HG03565 (cell line): ENCODE measurements at regions not wholly inside any gene's neighbourhood (a gene's known extent, or its start where the extent isn't known, plus 50 kb on each side); places are given as distances from the start of the nearest gene placed in this dataset.
"Not testable (repeated sequence)": the region's sequence is repeated elsewhere in the genome, so short reads cannot be mapped to it uniquely, and the experiment has no call there.

ENCODE experiments used
- ATAC-seq: cut with Tn5 transposase; IDR thresholded peaks from one replicate; pipeline ENCODE4 v1.9.1; 2021; ENCODE audit warnings: mild to moderate bottlenecking, moderate library complexity; ENCODE audit not compliant: unreplicated experiment

DNA sequence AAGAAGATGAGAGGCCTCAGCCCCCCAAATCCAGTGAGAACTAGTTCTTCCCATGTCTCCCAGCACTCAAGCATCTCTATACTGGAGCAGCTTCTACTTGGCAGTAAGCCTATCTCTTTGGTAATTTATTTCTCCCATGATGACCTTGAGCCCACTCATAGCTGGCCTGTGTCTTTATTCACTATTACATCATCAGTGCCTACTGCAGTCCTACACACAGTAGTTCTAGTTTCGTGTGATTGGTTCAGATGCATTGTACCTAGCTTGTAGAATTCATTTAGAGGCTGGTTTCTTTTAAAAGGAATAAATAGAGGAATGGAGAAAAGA lies 255.6 kb upstream of the ZFP64 start:
- ATAC-seq, result no peak

DNA sequence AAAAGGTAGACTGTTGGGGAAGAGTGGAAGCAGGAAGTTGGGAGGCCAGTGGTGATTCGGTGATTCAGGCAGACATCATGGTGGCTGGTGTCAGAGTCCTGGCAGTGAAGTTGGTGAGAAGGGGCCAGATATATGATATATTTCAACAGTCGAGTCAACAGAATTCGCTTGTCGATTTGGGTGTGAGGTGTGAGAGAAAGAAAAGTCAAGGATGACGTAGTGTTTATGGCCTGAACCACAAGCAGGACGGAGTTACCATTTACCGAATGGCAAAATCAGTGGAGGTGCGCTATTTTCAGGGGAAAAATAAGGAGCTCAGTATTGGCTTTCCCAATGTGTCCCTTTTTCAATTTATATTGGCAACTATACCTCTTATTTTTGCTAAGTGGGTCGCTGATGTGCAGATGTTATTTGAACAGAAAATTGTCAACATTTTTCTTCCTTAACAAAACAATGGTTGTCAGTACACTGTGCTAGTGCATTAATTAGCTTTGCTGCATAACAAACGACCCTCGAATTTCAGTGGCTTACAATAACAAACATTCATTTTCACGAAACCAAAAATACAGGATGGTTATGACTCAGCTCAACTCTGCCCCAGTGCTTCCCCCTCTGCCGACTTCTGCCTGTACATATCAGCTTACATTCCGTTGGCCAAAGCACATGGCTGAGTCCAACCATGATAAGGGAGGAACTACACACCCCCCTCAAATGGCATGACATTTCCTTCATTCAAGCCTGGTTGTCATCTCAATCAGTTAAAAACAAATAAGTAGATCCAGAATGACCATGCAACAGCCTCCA lies 255.0 kb upstream of the ZFP64 start:
- no peak for ATAC-seq

DNA sequence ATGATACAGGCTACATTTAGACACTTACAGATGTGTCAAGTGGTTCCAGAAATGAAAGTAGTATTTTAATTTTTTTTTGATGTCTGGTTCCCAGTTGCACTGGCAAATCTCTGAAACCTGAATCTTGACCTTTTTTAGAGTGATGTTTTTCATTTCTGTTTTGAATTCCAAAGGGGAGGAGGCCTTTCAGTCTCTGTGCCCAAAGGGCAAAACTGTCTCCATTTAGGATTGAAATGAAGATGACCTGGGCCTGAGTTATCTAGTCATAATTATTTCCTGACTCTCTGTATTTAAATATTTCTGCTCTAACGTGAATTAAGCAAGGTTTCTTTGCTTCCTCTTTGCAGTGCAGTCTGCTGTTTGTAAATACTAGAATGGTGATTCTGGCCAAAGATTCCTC lies 252.9 kb upstream of the ZFP64 start:
- ATAC-seq, result no peak

DNA sequence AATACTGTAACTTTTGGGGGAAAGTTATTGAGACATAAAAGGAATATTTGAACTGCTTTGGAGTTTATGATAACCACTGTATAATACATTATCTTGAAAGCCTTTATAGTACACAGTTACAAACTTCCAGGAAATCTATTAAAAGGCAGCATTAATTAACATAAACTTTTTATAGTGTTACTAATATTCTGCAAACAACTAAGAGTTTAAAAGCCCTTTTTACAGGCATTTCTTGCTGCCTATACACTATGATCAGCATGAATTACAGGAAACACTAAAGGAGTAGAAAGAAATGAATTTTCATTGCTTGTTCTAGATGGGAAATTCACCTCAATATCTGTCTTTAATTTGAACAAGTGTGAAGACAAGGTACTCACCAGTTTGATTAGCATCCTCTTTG lies 252.3 kb upstream of the ZFP64 start:
- ATAC-seq, result no peak

DNA sequence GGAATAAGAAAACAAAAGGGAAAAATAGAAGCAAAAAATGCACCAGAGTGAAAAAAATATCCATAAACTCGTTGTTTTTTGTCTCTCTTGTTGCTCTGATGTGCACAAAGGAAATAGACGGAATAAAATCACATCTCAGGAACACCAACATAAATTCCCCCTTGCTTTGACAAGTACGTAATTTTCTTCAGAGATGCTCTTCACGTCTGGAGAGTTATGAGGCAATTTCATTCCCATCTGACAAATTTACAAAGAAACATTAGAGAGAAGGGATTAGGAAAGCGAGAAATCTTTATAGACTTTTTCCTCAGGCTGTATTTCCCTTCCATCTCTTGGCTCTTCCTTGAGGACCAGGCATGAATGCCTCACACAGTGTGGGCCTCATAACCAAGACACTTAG lies 250.1 kb upstream of the ZFP64 start:
- no peak for ATAC-seq

DNA sequence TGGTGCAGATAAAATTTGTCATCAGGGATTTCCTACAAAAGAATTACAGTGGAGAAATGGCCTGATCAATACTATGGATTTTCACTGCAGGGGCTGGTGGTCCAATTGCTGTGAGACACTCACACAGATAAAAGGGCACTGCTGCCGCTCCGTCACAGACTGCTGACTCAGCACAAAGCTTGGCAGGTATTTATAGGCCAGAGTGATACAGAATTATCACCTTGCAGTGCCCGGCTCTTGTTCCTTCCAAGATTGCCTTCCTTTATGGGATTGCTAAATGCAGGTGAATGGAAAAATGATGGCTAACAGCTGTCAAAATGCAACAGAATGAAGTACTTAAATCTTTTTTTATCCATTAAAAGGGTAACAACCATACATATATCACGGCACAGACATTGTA lies 247.8 kb upstream of the ZFP64 start:
- ATAC-seq, result no peak

DNA sequence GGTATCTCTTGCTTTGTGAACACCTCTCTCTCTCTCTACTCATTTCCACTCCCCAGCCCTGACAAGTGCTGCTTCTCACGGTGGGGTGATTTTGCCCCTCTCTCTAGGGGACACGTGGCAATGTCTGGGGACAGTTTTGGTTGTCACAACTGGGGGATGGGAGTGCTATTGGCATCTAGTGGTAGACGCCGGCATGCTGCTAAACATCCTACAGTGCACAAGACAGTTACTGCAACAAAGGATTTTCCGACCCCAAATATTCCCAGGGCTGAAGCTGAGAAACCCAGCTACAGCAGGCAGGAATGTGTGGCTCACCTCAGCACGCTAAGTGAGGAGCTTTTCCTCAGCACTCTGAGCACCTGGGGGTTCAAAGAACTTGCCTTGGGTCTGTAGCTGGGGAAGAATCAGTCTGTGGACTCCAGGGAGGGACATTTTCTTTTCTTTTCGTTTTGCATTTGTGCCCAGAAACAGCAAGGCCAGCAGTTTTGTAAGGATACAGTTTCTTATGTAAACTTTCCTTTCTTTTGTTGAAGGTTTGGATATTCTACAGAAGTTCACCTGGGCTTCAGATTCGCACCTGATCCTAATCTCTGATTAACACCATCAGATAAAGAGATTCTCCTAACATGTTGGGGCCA lies 246.9 kb upstream of the ZFP64 start:
- ATAC-seq, result no peak

DNA sequence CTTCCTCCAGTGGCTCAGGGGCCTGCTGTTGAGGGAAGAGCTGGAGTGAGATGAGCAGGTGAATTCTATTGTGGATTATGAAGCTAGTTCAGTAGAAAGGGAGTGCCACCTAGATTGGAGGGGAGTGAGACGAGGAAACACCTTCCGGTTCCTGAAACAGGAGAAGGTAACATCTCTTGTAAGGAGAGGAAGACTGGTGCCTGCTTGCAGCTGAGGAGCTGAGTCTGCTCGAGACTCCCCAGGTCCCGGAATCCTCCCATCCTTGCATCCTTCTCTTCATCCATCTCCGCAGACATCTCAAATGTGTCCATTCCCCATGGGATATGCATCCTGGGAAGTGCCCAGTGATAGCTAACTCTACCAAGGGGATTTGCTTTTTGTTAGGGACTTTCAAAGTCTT lies 242.9 kb upstream of the ZFP64 start:
- no peak for ATAC-seq

DNA sequence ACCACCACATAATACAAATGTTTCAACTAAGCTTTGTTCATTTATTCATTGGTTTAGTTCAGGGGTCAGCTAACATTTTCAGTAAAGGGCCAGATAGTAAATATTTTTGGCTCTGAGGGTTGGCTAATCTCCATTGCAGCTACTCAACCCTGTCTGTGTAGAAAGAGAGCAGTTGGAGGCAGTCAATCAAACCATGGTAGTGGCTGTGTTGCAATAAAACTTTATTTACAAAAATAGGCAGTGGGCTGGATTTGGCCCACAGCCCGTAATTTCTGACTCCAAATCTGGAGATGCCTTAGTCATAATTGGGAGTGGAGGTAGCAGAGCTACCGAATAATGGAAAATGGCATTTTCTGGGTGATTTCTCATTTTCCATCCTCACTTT lies 242.5 kb upstream of the ZFP64 start:
- no peak for ATAC-seq

DNA sequence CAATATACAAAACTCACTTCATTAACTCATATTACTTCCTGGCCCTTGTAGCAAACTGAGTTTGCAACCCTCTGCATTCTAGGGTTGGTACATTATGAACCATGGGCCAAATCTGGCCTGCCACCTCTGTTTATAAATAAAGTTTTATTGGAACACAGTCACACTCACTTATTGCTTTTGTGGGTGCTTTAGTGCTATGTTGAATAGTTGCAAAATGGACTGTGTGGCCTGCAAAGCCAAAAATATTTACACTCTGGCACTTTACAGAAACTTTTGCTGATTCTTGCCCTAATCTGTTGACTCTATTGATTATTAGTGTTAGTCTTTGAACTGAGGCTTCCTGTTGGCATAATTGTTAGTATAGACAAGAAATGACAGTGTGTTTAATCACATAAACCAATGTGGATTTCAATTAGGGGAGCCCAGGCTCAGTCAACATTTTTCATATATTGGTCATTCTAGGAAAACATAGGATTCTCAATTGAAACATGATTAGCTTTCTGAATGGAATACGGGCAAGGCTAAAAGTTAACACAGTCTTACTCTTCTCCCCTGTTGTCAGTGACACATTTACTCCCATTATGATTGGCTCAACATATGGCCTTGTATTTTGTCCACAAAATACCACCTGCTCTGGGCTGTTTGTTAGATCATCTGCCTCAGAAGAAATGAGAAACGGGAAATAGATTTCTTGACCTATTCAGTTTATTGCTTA lies 241.9 kb upstream of the ZFP64 start:
- no peak for ATAC-seq

DNA sequence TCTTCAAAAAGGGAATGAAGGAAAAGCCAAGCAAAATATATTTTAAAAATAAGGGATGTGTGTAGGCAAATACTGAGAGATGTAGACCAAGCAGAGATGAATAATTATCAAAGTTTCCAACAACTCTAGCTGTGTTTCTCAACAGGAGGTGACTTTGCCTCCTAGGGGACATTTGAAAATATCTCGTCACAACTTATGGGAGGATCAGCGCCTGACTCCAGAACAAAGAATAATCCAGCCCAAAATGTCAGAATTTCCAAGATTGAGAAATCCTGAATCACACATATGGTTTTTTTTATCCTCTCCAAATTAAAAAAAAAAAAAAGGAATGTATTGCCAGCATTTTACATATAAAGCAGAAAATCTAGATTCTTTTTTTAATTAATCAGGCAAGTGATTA lies 241.2 kb upstream of the ZFP64 start:
- ATAC-seq, result no peak

DNA sequence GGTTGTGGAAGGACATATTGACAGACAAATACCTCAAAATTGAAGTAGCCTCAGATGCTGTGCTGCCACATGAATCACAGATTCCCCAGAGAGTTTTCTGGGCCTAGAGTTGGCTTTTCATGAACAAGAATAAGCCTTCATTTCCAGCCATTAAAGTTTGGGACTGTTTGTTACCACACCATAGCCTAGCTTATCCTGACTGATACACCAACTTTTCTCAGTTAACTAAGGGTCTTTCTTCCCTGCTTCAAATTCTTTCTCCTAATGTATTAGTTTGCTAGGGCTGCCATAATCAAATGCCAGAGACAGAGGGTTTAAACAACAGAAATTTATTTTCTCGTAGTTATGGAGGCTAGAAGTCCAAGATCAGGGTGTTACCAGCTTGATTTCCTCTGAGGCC lies 237.4 kb upstream of the ZFP64 start:
- ATAC-seq, result no peak

DNA sequence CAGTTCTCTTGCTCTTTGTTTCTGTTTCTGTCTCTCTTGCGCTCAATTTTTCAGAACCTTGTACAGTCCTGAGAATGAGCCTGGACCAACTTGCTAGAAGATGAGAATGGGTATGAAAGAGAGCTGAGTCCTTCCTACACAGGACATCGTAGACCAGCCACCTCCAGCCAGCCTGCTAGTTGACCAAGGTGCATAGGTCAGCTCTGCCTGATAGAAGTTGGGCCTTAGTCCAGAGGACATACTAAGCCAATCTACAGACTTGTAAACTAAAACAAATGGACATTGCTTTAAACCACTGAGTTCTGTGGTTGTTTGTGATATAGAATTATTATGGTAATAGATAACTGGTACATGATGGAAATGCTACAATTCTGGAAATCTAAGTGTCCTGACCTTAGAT lies 236.4 kb upstream of the ZFP64 start:
- ATAC-seq, result no peak

DNA sequence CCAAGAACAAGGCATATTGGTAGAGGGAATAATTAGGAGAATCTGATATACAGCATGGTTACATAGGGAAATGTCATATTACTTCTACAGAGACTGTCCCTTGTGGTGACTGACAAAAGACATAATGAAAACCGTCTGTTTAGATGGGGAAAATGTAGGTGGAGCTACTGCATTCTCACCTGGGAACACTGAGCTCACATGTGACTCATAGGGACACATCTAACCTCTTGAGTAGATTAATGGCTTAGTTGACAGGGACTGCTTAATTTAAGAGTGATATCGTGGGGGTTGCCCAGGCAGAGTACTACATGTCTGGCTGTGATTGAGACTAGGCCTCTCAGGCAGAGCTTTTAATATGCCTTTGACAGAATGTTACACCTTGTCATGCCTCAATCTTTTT lies 235.3 kb upstream of the ZFP64 start:
- ATAC-seq, result no peak

DNA sequence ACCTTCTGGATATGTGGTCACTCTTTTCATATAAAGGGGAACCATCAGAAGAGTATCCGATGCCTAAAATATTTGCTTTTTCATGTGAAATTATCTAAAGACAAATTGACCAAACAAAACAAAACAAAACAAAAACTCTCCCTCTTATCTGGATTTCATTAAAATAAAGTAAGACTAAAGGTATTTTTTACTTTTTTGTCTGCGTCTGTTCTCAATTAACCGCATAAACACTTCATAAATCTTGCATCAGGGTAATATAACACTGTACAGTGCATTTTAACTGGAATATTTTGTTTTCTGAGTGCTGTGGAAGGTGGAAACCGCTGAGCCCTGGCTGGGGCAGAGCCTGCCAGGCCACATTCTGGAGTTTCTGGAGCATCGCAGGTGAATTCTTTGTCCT lies 234.1 kb upstream of the ZFP64 start:
- no peak for ATAC-seq

DNA sequence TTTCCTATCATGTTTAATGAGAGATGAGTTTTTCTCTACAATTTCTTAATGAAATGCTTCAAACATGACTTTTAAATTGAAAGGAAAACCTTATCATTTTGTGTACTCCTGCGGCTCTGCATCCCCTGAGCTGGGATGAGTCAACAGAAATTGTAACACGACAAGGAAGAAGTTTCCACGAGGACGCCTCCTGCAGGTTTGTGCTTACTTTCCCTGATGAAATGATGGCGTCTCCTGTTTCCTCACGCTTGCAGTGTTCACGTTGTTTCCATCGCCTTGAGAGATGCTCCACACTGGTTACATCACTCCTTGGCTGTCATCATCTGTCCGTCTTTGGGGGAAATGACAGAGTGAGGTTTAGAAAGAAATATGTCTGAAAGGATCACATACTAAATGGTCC lies 233.7 kb upstream of the ZFP64 start:
- no peak for ATAC-seq

DNA sequence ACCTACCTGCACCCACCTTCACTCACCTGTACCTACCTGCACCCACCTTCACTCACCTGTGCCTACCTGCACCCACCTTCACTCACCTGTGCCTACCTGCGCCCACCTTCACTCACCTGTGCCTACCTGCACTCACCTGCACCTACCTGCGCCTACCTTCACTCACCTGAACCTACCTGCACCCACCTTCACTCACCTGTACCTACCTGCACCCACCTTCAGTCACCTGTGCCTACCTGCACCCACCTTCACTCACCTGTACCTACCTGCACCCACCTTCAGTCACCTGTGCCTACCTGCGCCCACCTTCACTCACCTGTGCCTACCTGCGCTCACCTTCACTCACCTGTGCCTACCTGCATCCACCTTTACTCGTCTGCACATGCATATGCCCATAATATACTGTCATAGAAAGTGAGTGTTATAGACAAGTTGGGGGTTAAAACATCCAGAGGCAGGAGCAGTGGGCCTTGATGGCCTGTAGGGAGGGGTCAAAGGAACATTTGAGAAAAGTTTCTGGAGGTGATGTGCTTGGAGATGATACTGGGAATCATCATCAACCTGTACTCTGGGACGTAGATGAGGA lies 232.9 kb upstream of the ZFP64 start:
- not testable (repeated sequence) for ATAC-seq

DNA sequence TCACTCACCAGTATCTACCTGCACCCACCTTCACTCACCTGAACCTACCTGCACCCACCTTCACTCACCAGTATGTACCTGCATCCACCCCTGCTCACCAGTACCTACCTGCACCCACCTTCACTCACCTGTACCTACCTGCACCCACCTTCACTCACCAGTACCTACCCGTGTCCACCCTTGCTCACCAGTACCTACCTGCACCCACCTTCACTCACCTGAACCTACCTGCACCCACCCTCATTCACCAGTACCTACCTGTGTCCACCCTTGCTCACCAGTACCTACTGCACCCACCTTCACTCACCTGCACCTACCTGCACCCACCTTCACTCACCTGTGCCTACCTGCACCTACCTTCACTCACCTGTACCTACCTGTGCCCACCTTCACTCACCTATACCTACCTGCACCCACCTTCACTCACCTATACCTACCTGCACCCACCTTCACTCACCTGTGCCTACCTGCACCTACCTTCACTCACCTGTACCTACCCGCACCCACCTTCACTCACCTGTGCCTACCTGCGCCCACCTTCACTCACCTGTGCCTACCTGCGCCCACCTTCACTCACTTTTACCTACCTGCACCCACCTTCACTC lies 232.1 kb upstream of the ZFP64 start:
- ATAC-seq, result not testable (repeated sequence)

DNA sequence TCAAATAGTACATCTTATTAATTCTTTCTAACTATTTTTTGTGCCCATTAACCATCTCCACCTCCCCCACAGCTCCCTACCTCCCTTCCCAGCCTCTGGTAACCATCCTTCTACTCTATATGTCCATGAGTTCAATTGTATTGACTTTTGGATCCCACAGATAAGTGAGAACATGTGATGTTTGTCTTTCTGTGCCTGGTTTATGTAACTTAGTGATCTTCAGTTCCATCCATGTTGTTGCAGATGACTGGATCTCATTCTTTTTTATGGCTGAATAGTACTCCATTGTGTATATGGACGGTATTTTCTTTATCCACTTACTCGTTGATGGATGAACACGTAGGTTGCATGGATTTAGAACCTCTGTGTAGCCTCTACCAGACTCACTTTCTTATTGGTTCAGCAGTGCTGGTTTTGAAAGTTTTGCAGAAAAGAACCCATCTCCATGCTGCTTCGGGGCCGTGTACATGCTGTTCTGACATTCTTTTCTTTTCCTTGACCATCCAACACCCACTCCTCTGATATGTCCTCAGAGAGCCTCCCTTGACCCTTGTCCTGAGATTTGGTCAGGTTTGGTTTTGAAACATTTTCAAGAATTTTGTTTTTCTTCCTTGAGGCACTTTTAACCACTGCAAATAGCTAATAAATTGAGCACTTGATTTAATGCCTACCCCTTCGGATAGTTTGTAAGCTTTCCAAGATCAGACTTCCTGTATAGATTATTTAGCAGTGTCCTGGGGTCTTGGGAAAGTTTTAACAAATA lies 231.2 kb upstream of the ZFP64 start:
- no peak for ATAC-seq

DNA sequence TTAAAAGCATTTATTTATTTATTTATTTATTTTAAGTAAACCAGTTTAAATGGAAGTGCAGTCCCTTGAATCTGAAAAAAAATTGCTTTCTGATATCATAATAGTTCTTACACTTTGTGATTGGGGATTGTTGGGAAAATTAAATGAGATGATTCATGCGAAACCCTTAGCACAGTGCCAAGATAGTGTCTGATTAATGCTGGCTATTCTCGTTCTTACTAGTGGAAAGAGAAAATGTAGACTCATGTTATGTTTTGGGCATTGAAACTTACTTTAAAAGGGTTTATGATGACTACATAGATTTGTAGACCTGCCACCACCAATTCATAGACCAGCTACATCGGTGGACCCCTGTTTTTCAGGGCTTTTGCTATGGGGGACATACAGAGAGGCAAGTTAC lies 229.2 kb upstream of the ZFP64 start:
- no peak for ATAC-seq

DNA sequence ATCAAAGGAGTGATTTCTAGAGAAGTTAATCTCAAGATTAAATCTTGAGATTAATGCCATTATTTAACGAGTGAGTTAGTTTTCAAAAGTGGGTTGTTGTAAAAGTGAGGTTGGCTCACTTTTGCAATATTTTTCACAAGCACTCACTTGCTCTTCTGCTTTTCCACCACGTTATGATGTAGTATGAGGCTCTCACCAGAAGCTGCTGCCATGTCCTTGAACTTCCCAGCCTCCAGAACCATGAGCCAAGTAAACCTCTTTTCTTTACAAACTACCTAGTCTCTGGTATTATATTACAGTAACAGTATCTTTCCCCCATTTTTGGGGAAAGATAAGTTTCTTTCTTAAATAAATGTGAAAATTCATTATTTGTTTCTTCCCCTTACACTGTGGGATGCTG lies 227.6 kb upstream of the ZFP64 start:
- ATAC-seq, result no peak
